GM18505 (cell line): ENCODE measurements at regions not wholly inside any gene's neighbourhood (a gene's known extent, or its start where the extent isn't known, plus 50 kb on each side); places are given as distances from the start of the nearest gene placed in this dataset.
"Not testable (repeated sequence)": the region's sequence is repeated elsewhere in the genome, so short reads cannot be mapped to it uniquely, and the experiment has no call there.

Source experiments
- ATAC-seq: cut with Tn5 transposase; IDR thresholded peaks from one replicate; pipeline ENCODE4 v1.9.1; 2021; ENCODE audit not compliant: unreplicated experiment
- POLR2A ChIP-seq: IDR thresholded peaks from 4 replicates; pipeline ENCODE4 v1.6.1; 2011; ENCODE audit warnings: borderline replicate concordance; ENCODE audit not compliant: insufficient read depth, insufficient read length; ENCODE audit errors: extremely low read depth

DNA sequence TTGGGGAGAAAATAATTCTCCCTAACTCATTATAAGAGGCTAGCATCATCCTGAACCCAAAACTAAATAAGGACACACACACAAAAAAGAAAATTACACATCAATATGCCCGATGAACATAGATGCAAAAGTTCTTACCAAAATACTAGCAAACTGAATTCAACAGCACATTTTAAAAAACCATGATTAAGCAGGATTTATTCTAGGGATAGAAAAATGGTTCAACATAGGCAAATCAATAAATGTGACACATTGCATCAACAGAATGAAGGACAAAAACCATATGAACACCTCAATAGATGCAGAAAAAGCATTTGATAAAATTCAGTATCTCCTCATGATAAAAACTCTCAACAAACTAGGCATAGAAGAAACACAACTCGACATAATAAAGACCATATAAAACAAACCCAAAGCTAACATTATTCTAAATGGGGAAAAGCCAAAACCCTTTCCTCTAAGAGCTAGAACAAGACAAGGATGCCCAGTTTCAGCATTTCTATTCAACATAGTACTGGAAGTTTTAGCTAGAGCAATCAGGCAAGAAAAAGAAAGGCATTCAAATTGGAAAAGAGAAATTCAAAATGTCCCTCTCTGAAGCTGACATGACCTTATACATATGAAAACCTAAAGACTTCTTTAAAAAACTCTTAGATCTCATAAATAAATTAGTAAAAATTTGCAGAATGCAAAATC, 200.9 kb downstream of the NKX6-1 start:
- ATAC-seq: no peak
- no peak for TF ChIP-seq POLR2A

DNA sequence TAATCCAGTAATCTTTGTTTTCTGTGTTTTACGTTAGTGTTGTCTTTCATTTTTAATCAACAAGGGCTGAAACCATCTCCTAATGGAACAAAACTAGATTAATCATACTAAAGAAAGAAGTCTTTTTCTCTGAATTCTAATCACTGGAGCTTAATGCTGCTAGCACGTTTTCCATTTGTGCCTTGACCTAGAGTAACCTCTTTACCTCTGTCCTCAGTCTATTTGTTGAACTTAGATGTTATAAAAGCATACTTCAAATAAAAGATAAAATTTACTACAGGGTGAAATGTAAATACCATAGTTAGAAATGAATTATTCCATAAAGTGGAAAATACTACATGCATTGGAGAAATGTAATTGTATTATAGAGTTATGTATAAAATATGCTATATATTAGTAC, 207.1 kb downstream of the NKX6-1 start:
- no peak for ATAC-seq
- TF ChIP-seq POLR2A: no peak

DNA sequence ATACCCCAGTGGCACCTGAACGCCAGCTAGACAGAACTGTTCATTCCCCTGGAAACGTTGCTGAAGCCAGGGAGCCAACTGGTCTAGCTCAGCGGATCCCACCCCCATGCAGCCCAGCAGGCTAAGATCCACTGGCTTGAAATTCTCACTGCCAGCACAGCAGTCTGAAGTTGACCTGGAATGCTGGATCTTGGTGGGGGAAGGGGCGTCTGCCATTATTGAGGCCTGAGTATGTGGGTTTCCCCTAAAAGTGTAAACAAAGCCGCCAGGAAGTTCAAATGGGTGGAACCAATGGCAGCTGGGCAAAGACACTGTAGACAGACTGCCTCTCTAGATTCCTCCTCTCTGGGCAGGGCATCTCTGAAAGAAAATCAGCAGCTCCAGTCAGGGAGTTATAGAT, 213.0 kb downstream of the NKX6-1 start:
- no peak for ATAC-seq
- TF ChIP-seq POLR2A: no peak

DNA sequence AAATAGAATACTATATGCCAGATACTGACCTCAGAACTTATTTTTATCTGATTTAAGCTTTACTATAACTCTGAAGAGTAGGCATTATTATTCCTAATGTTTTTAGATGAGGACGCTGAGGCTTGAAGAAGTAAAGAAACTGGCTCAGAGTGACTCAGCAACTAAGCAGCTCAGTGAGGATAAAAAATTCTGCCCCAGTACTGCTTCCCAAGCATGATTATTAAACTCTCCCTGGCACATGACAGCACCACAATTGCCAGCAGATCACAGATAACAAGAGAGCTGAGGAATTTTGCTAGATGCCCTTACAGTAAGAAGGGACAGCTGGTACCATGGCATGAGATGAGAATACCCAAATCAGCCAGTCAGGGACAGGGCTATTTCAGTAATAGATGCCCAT, 219.4 kb downstream of the NKX6-1 start:
- no peak for ATAC-seq
- TF ChIP-seq POLR2A: no peak

DNA sequence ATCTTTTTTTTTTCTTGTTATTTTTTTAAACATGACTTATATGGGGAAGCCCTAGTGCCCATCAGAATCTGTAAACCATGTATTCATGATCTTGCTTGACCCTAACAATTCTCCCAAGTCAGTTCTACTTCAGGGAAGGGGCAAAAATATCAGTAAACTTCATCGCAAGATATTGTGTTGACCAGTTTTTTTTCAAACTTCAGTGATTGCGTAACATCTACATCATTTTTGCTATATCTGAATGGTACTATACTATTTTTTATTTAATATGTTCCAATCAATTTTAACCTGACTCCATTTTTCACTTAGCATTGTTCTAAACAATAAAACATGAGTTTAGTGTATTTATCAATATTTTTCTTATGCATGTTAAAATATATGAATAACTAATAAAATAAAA, 221.2 kb downstream of the NKX6-1 start:
- no peak for ATAC-seq
- TF ChIP-seq POLR2A: no peak

DNA sequence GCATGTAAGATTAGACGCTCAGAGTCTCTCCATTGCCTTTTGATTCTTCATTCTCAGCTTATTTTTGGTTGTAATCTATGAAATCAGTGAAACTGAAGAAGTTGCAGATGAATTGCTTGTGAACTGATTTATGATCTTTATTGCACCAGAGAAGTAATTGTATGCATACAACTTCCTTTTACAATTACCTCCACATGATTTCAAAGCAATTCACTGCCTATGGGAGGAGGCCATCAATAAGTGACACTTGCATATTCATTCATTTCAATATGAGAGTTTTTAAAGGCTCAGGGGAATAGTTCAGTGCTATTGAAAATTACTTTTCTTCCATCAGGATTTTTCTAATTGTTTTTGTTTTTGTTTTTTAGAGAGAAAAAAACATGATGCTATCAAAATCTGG, 222.3 kb downstream of the NKX6-1 start:
- TF ChIP-seq POLR2A: no peak
- ATAC-seq: no peak

DNA sequence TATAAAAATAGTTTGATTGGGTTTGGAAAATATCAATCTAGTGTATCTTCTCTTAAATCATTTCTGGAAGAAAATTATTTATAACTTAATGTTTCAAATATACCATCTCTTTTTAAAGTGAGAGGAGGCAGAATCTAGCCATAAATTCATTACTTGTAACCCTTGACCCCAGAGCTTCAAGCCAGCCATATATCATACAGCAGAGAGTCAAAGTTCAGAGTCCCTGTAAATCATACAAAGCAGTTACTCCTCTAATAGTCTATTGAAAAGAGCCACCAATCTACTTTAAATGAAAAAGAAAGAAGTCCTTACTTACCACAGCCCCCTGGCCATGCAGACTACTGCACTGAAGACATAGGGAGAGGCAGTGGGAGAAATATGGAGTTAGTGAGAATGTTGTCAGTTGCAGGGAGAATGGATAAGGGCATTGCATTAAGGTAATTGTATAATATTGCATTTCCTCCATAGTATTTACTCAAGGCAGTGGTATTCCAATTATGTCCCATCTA, 229.5 kb downstream of the NKX6-1 start:
- ATAC-seq: no peak

DNA sequence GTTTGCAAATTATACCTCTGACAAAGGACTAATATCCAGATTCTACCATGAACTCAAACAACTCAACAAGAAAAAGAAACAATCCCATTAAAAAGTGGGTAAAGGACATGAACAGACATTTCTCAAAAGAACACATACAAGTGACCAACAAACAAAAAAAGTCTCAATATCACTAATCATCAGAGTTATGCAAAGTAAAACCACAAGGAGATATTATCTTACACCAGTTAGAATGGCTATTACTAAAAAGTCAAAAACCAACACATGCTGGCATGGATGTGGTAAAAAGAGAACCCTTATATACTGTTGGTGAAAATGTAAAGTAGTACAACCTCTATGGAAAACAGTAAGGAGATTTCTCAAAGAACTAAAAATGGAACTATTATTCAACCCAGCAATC, 234.4 kb downstream of the NKX6-1 start:
- TF ChIP-seq POLR2A: no peak
- ATAC-seq: no peak

More for the DNA sequence above, 229.5 kb downstream of the NKX6-1 start:
- TF ChIP-seq POLR2A: no peak

DNA sequence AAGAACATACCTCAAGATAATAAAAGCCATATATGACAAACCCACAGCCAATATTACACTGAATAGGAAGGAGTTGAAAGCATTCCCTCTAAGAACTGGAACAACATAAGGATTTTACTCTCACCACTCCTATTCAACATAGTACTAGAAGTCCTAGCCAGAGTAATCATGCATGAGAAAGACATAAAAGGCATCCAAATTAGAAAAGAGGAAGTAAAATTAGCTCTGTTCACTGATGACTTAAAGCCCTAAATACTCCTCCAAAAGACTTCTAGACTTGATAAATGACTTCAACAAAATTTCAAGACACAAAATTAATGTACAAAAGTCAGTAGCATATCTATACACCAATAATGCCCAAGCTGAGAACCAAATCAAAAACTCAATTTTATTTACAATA, 235.7 kb downstream of the NKX6-1 start:
- peak; percentile 51 for ATAC-seq
- no peak for TF ChIP-seq POLR2A

DNA sequence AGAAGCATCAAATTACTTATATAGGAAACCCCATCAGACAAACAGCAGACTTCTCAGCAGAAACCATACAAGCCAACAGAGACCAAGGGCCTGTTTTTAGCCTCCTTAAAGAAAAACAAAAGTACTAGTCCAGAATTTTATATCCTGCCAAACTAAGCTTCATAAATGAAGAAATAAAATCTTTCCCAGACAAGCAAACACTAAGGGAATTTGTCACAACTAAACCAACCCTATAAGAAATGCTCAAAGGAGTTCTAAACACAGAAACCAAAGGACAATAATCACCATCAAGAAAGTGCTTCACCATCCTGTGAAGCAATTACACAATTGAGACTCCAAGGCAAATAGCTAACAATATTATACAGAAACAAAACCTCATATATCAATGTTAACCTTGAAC, 238.6 kb downstream of the NKX6-1 start:
- no peak for TF ChIP-seq POLR2A
- no peak for ATAC-seq

DNA sequence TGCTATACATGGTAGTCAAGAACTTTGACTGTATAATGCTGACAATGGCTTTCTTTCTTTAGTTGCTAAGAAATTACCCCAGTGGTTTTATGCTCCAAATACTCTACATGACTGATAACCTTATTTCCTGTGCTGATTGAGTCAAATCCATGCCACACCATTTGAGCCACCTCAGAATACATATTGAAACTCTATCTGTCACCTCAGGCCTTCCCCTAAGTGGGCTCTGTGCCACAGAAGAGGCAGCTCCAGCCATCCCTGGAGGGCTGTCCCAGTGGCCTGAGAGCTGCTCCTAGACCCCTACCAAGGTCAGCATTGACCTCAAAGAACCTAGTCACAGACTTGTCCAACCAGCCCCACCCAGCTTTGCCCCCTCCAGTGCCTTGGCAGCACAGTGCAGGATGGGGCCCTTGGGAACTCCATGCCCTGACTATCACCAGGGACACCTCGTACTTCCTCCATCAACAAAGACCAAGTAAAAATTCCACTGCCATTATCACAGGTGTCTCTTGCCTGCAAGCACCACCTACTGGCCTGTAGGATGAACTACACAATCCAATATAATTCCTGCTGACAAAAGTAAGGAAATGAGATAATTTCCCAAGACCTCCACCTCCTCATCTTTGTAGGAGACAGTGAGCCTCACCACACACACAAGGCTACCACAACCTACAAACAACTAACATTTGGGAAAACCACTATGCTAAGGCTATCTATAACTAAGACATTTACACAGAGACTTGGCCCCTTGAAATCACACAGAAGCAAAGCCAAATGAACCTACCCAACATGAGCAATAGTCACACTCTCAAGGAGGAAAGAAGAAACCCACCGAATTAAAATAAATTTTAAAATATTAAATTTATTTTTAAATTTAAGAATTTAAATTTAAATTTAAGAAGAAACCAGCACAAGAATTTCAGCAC, 239.9 kb downstream of the NKX6-1 start:
- ATAC-seq: peak; percentile 83
- TF ChIP-seq POLR2A: no peak

DNA sequence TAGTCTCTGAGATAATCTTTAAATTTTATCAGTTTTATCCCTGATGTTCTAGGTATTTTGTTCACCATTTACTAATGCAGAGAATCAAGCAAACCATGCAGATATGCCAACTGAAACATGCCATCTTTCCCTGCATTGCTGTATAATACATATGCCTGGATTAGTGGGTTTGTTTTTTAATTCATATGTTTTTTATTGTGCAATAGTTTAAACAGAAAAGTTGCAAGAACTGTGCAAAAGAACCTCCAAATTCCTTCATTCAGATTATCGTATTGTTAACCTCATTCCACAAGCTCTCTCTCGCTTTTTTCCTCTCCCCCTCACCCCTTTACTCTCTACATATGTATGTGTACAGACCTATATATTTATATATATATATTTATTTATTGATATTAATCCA, 244.6 kb downstream of the NKX6-1 start:
- no peak for ATAC-seq
- TF ChIP-seq POLR2A: no peak

DNA sequence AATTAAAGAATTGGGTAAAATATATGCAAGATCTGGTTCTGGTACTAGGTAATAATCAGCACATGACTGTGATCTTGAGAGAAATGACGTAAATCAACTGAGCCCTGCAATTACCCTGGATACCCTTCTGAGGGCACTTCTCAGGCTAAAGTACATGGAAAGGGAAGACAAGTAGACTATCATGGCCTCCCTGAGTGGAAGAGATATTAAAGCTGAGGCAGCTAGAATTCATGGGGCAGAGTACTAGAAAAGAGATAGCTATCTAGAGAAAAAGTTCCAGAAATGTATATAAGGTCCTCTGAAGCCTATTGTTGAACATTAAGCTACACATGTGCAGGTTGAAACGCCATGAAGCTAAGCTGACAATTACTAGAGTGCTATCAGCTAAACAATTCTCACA, 249.6 kb downstream of the NKX6-1 start:
- no peak for ATAC-seq
- no peak for TF ChIP-seq POLR2A

DNA sequence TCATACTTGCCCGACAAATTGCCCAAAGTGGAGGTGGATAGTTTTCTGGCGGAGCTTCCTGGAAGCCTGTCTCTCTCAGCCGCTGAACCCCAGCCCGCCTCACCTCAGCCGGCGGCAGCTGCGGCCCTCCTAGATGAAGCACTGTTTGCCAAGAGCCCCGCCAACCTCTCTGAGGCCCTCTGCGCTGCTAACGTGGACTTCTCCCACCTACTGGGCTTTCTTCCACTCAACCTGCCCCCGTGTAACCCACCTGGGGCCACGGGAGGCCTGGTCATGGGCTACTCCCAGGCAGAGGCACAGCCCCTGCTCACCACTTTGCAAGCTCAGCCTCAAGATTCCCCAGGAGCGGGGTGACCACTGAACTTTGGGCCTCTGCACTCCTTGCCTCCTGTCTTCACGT, 254.1 kb downstream of the NKX6-1 start:
- not testable (repeated sequence) for ATAC-seq

DNA sequence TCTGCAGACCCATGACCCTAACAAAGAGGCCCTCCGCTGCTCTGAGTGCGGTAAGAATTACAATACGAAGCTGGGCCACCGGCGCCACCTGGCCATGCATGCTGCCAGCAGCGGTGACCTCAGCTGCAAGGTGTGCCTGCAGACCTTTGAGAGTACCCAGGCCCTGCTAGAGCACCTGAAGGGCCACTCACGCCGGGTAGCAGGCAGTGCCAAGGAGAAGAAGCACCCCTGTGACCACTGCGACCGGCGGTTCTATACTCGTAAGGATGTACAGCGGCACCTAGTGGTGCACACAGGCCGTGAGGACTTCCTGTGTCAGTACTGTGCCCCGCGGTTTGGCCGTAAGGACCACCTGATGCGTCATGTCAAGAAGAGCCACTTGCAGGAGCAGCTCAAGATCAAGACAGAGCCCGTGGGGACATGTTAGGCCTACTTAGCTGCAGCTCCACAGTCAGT, 254.7 kb downstream of the NKX6-1 start:
- not testable (repeated sequence) for ATAC-seq

DNA sequence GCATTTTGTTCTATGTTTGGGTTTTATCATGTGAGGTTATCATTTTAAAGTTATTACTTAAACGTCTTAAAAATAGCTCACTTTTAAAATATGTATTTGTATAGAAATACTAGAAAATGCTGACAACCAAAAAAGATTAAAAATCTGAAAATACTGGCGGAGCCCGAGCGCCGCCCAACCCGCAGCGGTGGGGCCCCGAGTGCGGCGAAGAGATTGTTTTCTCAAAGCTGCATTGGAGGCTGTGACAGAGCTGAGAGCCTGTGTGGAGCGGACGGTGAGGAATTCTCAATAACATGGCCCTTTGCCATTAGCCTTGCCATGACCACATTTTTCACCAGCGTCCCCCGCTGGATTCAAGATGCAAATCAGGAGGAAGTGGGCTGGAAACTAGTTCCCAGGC, 255.4 kb downstream of the NKX6-1 start:
- no peak for ATAC-seq
- TF ChIP-seq POLR2A: no peak
